Neural cell (in vitro differentiated cells): ENCODE measurements at regions not wholly inside any gene's neighbourhood (a gene's known extent, or its start where the extent isn't known, plus 50 kb on each side); places are given as distances from the start of the nearest gene placed in this dataset.

Experiments
- POLR2AphosphoS5 ChIP-seq: IDR thresholded peaks from 2 replicates; pipeline ENCODE4 v1.6.1; 2012
- TF ChIP-seq, protein P1 (sequence below): fragments of 450-650 bp; IDR thresholded peaks from 2 replicates; pipeline ENCODE4 v1.5.1; 2014; ENCODE audit warnings: antibody characterized with exemption, mild to moderate bottlenecking, moderate library complexity; ENCODE audit not compliant: poor library complexity, severe bottlenecking

DNA sequence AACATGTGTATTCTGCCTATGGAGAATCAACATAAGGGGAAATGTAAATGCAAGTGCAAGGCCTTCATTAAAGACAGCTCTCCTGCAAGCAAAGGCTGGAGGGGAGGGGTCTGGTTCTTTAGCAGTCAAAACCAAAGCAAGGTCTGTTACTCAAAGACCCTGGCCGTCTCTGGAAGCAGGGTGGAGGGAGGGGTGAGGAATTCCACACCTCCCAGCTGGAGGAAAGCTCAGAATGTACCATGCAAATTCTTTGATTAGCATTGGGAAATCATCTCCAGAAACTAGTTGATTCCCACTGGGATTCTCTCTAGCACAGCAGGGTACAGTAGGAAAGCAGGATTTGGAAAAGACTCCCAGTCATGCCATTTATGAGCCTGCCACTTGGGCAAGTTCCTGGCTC, 77.3 kb upstream of the ASIC2 start:
- TF ChIP-seq, protein P1, sequence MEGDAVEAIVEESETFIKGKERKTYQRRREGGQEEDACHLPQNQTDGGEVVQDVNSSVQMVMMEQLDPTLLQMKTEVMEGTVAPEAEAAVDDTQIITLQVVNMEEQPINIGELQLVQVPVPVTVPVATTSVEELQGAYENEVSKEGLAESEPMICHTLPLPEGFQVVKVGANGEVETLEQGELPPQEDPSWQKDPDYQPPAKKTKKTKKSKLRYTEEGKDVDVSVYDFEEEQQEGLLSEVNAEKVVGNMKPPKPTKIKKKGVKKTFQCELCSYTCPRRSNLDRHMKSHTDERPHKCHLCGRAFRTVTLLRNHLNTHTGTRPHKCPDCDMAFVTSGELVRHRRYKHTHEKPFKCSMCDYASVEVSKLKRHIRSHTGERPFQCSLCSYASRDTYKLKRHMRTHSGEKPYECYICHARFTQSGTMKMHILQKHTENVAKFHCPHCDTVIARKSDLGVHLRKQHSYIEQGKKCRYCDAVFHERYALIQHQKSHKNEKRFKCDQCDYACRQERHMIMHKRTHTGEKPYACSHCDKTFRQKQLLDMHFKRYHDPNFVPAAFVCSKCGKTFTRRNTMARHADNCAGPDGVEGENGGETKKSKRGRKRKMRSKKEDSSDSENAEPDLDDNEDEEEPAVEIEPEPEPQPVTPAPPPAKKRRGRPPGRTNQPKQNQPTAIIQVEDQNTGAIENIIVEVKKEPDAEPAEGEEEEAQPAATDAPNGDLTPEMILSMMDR: no peak
- TF ChIP-seq POLR2AphosphoS5: no peak
